GM12878 (cell line): ENCODE measurements at regions not wholly inside any gene's neighbourhood (a gene's known extent, or its start where the extent isn't known, plus 50 kb on each side); places are given as distances from the start of the nearest gene placed in this dataset.

Source experiments
- ATAC-seq: fragments of 200-7000 bp; cut with Tn5 transposase; 3 replicates; pipeline ENCODE4 v1.9.1; 2020; ENCODE audit warnings: mild to moderate bottlenecking, moderate library complexity
- BruUV-seq: library from RNA; stranded (reverse); fragments of 400-500 nt; replicated peaks from 2 replicates; lab custom pipeline; 2021; lab: Mats Ljungman, UMichigan
- CTCF ChIA-PET: fragments of 300-600 bp; sonication (Branson Sonifier 250); formaldehyde crosslinking; extraction: SDS; loops from one replicate; lab custom pipeline; 2021; ENCODE audit warnings: inconsistent platforms; lab: Yijun Ruan, JAX
- POLR2A ChIA-PET: fragments of 350-600 bp; formaldehyde crosslinking; extraction: SDS; loops from one replicate; lab custom pipeline; 2021; ENCODE audit warnings: inconsistent platforms; lab: Charles Lee
- RAD21 ChIA-PET: fragments of 300-600 bp; sonication (Branson Sonifier 250); formaldehyde crosslinking; loops from one replicate; lab custom pipeline; 2023; ENCODE audit warnings: antibody characterized with exemption; ENCODE audit not compliant: unreplicated experiment; lab: Charles Lee
- SMC1A ChIA-PET: fragments of 300-600 bp; sonication (Branson Sonifier 250); formaldehyde crosslinking; loops from one replicate; lab custom pipeline; 2023; ENCODE audit not compliant: unreplicated experiment, uncharacterized antibody; lab: Charles Lee
- DNase-seq: peaks from one replicate; pipeline ENCODE4 v3.0.0-alpha.2; 2011; ENCODE audit warnings: low read depth, low spot score
- FAIRE-seq: peaks from 3 replicates; lab custom pipeline; 2011; peaks lifted over from hg19 to GRCh38; lab: Jason Lieb, UNC
- H2AFZ ChIP-seq: 2 replicates; pipeline ENCODE4 v1.6.0; 2011; ENCODE audit warnings: low read depth, low read length, control low read depth; ENCODE audit not compliant: control insufficient read depth
- H3K27ac ChIP-seq: 2 replicates; pipeline ENCODE4 v1.5.1; 2011; ENCODE audit warnings: control low read depth; ENCODE audit not compliant: control insufficient read depth, insufficient read depth
- H3K27me3 ChIP-seq, 2 experiments: replicated peaks in 1 of 2; 2 replicates each; pipeline versions ENCODE4 v1.6.0 to v1.6.1; 2011; ENCODE audit warnings: low read length in 1 of 2; ENCODE audit not compliant: control insufficient read depth in 2 of 2, insufficient read depth in 2 of 2
- H3K36me3 ChIP-seq, 2 experiments: 2 replicates each; pipeline ENCODE4 v1.5.1; 2011; ENCODE audit warnings: low read length in 1 of 2; ENCODE audit not compliant: control insufficient read depth in 2 of 2, insufficient read depth in 2 of 2
- H3K4me1 ChIP-seq: 2 replicates; pipeline ENCODE4 v1.6.1; 2011; ENCODE audit warnings: mild to moderate bottlenecking, low read length, moderate library complexity, mixed read lengths; ENCODE audit not compliant: control insufficient read depth, insufficient read depth
- H3K4me2 ChIP-seq: 2 replicates; pipeline ENCODE4 v1.6.0; 2011; ENCODE audit warnings: control low read depth; ENCODE audit not compliant: control insufficient read depth, insufficient read depth
- H3K4me3 ChIP-seq: fragments of 200-600 bp; sonication (generic); 2 replicates; pipeline ENCODE4 v1.5.1; 2016
- H3K79me2 ChIP-seq: 2 replicates; pipeline ENCODE4 v1.6.0; 2011; ENCODE audit warnings: low read length; ENCODE audit not compliant: control insufficient read depth, insufficient read depth
- H3K9ac ChIP-seq: 2 replicates; pipeline ENCODE4 v1.8.0; 2011; ENCODE audit warnings: low read length, control low read depth, mixed read lengths; ENCODE audit not compliant: control insufficient read depth, insufficient read depth
- H3K9me3 ChIP-seq: replicated peaks from 3 replicates; pipeline ENCODE4 v1.5.1; 2011; ENCODE audit warnings: mild to moderate bottlenecking, low read length; ENCODE audit not compliant: control insufficient read depth, insufficient read depth
- H4K20me1 ChIP-seq: 2 replicates; pipeline ENCODE4 v1.6.0; 2011; ENCODE audit not compliant: control insufficient read depth, insufficient read depth
- BHLHE40 ChIP-seq, 2 experiments: fragments of 450-650 bp in 1 of 2; IDR thresholded peaks; 2 replicates each; pipeline ENCODE4 v1.6.1; 2011 to 2017; ENCODE audit warnings: low read depth in 2 of 2, borderline replicate concordance in 1 of 2, improper control_type of control experiment in 1 of 2, low read length in 1 of 2, mild to moderate bottlenecking in 1 of 2
- CEBPB ChIP-seq, 2 experiments: fragments of 150-350 bp in 1 of 2; IDR thresholded peaks; 2 replicates each; pipeline ENCODE4 v1.6.1; 2012 to 2014; ENCODE audit warnings: low read depth in 2 of 2, low read length in 2 of 2, borderline replicate concordance in 1 of 2, inconsistent platforms in 1 of 2
- CHD2 ChIP-seq: IDR thresholded peaks from 2 replicates; pipeline ENCODE4 v1.6.1; 2011; ENCODE audit warnings: low read depth, low read length, improper control_type of control experiment, borderline replicate concordance
- POU2F2 ChIP-seq: IDR thresholded peaks from 3 replicates; pipeline ENCODE4 v1.6.1; 2011; ENCODE audit warnings: low read depth, mild to moderate bottlenecking, low read length, borderline replicate concordance
- SMAD1 ChIP-seq: fragments of 450-650 bp; IDR thresholded peaks from 2 replicates; pipeline ENCODE4 v1.6.1; 2018; ENCODE audit warnings: mild to moderate bottlenecking, low read depth; ENCODE audit not compliant: partially characterized antibody
- SPI1 ChIP-seq: IDR thresholded peaks from 2 replicates; pipeline ENCODE4 v1.6.1; 2011; ENCODE audit warnings: low read depth, mild to moderate bottlenecking, low read length, moderate library complexity, borderline replicate concordance; ENCODE audit not compliant: insufficient read depth
- YBX1 ChIP-seq: fragments of 450-650 bp; IDR thresholded peaks from 2 replicates; pipeline ENCODE4 v1.6.1; 2016; ENCODE audit warnings: antibody characterized with exemption
- ZNF274 ChIP-seq: IDR thresholded peaks from one replicate; pipeline ENCODE4 v1.8.0; 2011; ENCODE audit not compliant: insufficient read length, insufficient read depth
- WGBS: methylation state at CpG from one replicate; pipeline ENCODE4 v1.1.6; 2016; ENCODE audit warnings: low lambda C conversion rate; ENCODE audit not compliant: insufficient replicate concordance, insufficient coverage; ENCODE audit errors: missing lambda C conversion rate; 5-methylcytosine and 5-hydroxymethylcytosine counted together
- in situ Hi-C: fragments of 300-500 bp; cut with MboI; formaldehyde crosslinking; loops from 9 replicates; pipeline ENCODE4 v1.14.3; 2018; ENCODE audit warnings: mixed read lengths
- intact Hi-C: fragments of 100-400 bp; cut with micrococcal nuclease; formaldehyde crosslinking; loops from one replicate; pipeline ENCODE4 v1.14.2; 2022; ENCODE audit not compliant: unreplicated experiment
- TF ChIP-seq, protein P1 (sequence below), 3 experiments: IDR thresholded peaks in 2 of 3; conservative IDR thresholded peaks in 1 of 3; 2 replicates each; pipeline ENCODE4 v1.5.1; 2011; ENCODE audit warnings: low read depth in 3 of 3, low read length in 3 of 3, mild to moderate bottlenecking in 3 of 3, control low read depth in 2 of 3, moderate library complexity in 2 of 3, inconsistent platforms in 1 of 3, mixed read lengths in 1 of 3; ENCODE audit not compliant: control insufficient read depth in 2 of 3, insufficient read depth in 1 of 3; ENCODE audit errors: extremely low read depth in 1 of 3

DNA sequence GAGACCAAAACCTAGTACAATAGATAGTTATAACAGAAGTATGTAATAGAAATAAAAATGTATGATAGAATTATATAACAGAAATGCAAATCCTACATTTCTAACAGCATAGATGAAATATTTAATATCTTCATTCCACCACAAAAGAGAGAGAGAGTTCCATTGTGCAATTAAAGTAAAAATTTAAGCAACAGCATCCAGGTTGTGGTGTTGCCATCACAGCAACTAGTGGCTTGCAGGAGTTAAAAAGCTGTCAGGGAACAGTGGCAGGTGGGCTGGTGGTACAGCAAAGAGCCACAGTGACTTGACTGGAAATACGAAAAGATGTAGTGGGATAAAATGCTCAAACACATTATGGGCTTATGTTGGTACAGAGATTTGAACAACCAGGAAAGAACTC lies 57.1 kb upstream of the MDM1 start (continued):
- TF ChIP-seq YBX1 (no peak), BHLHE40 (IDR thresholded peaks at IDR 0.05; ENCODE audit: borderline replicate concordance in 1 of 2, low read depth in 2 of 2, low read length in 1 of 2) (no peak), ZNF274 (no peak), CEBPB (IDR thresholded peaks at IDR 0.05; ENCODE audit: borderline replicate concordance in 1 of 2, low read depth in 2 of 2, low read length in 2 of 2) (no peak)
- TF ChIP-seq, protein P1, sequence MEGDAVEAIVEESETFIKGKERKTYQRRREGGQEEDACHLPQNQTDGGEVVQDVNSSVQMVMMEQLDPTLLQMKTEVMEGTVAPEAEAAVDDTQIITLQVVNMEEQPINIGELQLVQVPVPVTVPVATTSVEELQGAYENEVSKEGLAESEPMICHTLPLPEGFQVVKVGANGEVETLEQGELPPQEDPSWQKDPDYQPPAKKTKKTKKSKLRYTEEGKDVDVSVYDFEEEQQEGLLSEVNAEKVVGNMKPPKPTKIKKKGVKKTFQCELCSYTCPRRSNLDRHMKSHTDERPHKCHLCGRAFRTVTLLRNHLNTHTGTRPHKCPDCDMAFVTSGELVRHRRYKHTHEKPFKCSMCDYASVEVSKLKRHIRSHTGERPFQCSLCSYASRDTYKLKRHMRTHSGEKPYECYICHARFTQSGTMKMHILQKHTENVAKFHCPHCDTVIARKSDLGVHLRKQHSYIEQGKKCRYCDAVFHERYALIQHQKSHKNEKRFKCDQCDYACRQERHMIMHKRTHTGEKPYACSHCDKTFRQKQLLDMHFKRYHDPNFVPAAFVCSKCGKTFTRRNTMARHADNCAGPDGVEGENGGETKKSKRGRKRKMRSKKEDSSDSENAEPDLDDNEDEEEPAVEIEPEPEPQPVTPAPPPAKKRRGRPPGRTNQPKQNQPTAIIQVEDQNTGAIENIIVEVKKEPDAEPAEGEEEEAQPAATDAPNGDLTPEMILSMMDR (IDR thresholded peaks at IDR 0.05 in 2 of 3, conservative IDR thresholded peaks at IDR 0.05 in 1 of 3; ENCODE audit: control insufficient read depth in 2 of 3, extremely low read depth in 1 of 3, insufficient read depth in 1 of 3, low read depth in 3 of 3, low read length in 3 of 3): no peak

DNA sequence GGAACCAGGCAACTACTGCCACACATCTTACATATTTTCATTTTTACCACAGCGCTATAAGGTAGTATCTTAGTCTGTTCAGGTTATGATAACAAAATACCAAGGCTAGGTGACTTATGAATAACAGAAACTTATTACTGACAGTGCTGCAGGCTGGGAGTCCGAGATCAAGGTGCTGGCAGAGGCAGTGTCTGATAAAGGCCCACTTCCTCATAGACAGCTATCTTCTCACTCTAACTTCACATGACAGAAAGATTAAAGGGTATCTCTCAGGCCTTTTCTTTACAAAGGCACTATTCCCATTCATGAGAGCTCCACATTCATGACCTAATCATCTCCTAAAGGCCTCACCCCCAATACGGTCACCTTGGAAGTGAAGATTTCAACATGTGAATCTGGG lies 59.8 kb upstream of the MDM1 start:
- no peak for DNase-seq
- Histone ChIP-seq H4K20me1 (no peaks in the 10 kb centered on the region), H3K9me3 (peaks cover 7% of the 10 kb centered on the region; the same call in 2 of the 3 replicates), H3K9ac (no peak overlapping the region), H3K4me2 (no peak overlapping the region), H3K4me3 (no peak overlapping the region), H3K4me1 (no peaks in the 10 kb centered on the region), H2AFZ (no peak overlapping the region), H3K27ac (no peak overlapping the region), H3K27me3 (no peaks in the 10 kb centered on the region), H3K36me3 (no peaks in the 10 kb centered on the region; a peak in 1 of 4 replicates), H3K79me2 (no peaks in the 10 kb centered on the region)
- intact Hi-C loops: no loop called here
- no peak; the same call in 2 of the 3 replicates for ATAC-seq
- no TSS peak for BruUV-seq
- POLR2A ChIA-PET: interaction anchor here (0.5 to 1.0 kb wide), 3 partner anchors 11 to 176 kb away, joined by 3 to 8 read pairs (median 6); no protein-coding TSS in a partner anchor
- TF ChIP-seq SPI1: peak; percentile 46; the same call in 1 of the 2 replicates
- TF ChIP-seq SMAD1: no peak
- TF ChIP-seq POU2F2: no peak
- no peak for TF ChIP-seq CHD2
- SMC1A ChIA-PET: interaction anchor here (0.7 to 8.0 kb wide), 14 partner anchors 10 to 261 kb away, joined by 3 to 97 read pairs (median 4); no protein-coding TSS in a partner anchor
- FAIRE-seq: no peak
- RAD21 ChIA-PET: interaction anchor here (1.0 to 2.9 kb wide), 3 partner anchors 18 to 33 kb away, joined by 4 to 9 read pairs (median 5); no protein-coding TSS in a partner anchor
- 85% methylated on average over 3 of the region's 3 CpGs for WGBS
- in situ Hi-C loops: no loop called here
- CTCF ChIA-PET: interaction anchor here (1.3 to 2.2 kb wide), 5 partner anchors 13 to 195 kb away, joined by 3 to 9 read pairs (median 4); no protein-coding TSS in a partner anchor
